ENCODE measurements at regions not wholly inside any gene's neighbourhood (a gene's known extent, or its start where the extent isn't known, plus 50 kb on each side); places are given as distances from the start of the nearest gene placed in this dataset.

- no peak for DNase-seq (ENCODE audit: low spot score)
- FAIRE-seq, result no peak
Observed at GRCh38 chr4:120432301-120432860, 365.7 kb upstream of the MAD2L1 start.

DNA sequence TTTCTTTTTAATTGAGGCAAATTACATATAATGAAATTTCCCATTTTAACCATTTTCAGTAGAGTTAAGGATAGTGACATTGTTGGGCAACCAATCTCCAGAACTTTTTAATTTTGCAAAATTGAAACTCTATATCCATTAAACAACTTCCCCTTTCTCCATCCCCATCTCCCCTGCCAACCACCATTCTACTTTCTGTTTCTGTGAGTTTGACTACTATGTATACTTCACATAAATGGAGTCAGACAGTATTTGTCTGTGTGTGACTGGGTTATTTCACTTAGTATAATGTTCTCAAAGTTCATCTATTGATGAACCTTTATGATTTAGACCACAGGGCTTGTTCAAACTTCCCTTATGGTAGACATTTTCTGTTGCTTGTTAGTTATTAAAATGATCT lies 364.5 kb upstream of the MAD2L1 start:
- DNase-seq (ENCODE audit: low spot score) (no peak), FAIRE-seq (no peak)

GRCh38 chr4:120418146-120418545 lies 351.5 kb upstream of the MAD2L1 start:
- no peak for FAIRE-seq
- DNase-seq (ENCODE audit: low spot score), result no peak

GRCh38 chr4:120415896-120416295 lies 349.2 kb upstream of the MAD2L1 start:
- no peak for DNase-seq (ENCODE audit: low spot score)
- no peak for FAIRE-seq

GRCh38 chr4:120406960-120407359 lies 340.3 kb upstream of the MAD2L1 start:
- no peak for FAIRE-seq
- no peak for DNase-seq (ENCODE audit: low spot score)

- FAIRE-seq, result no peak
Observed at GRCh38 chr4:120403296-120403695, 336.6 kb upstream of the MAD2L1 start.

DNA sequence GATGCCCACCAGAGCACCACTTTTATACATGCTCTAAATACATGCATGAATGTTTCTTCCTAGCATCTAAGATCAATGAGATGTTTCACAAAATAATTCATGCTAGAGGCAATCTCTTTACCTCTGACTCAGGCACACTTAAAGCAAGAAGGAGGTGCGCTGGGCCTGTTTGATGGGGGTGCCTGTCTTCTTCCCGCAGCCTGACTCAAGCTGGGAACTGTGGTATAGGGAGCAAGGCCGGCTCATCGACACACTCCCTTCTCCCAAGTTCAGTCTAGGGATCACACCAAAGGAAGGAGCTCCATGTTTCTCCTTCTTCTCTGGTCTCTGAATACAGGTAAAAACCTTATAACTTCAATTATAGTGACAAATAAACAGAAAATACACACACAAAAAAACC lies 333.8 kb upstream of the MAD2L1 start:
- DNase-seq (ENCODE audit: low spot score), result no peak
- FAIRE-seq, result no peak

More at GRCh38 chr4:120403296-120403695, 336.6 kb upstream of the MAD2L1 start:
- DNase-seq (ENCODE audit: low spot score), result no peak

- FAIRE-seq (no peak), DNase-seq (ENCODE audit: low spot score) (no peak)
Observed at GRCh38 chr4:120399826-120400225, 333.2 kb upstream of the MAD2L1 start.

DNA sequence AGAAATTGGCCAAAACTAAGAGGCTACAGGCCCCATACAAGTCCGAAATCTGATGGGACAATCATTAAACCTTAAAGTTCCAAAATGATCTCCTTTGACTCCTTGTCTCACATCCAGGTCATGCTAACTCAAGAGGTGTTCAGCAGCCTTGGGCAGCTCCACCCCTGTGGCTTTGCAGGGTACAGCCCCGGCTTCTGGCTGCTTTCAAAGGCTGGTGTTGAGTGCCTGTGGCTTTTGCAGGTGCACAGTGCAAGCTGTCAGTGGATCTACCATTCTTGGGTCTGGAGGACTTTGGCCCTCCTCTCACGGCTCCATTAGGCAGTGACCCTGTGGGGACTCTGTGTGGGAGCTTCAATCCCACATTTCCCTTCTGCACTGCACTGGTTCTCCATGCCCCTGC lies 329.1 kb upstream of the MAD2L1 start:
- FAIRE-seq (no peak), DNase-seq (ENCODE audit: low spot score) (no peak)

DNA sequence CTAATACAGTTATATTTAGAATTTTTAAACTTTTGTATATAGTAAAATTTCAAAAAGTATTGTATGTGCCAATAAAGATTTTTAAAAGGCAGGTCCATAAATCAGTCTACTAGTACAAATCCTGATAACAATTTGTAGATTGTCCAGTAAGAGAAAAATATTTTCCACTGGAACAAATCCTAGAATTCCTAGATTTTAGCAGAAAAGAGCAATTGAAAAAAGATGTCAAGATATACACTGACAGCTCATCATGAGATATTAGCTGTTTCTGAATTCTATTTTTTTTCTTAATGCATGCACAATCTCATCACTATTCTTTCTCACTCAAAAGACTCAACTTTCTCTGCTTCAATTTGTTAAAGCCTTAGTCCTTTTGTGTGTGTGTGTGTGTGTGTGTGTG lies 289.2 kb upstream of the MAD2L1 start:
- DNase-seq (ENCODE audit: low spot score) (no peak), FAIRE-seq (no peak)

GRCh38 chr4:120354381-120354780 lies 287.7 kb upstream of the MAD2L1 start:
- no peak for DNase-seq (ENCODE audit: low spot score)
- FAIRE-seq, result no peak

DNA sequence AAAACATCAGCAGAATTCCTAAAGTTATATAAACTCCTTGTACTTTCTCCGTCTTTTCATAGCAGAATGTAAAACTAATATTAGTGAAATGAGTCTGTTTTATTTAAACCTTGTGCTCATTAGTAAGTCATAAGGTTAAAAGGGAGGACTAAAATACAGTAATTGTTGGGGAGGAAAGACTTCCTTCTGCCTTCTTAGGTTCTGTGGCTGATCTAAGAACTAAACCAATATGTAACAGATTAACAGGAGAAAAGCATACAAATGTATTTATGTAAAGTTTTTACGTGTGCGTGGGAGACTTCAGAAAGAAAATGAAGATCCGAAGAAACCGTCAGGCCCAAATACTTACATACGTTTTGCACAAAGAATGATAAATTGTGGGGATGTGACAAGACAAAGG lies 286.6 kb upstream of the MAD2L1 start:
- no peak for FAIRE-seq

DNA sequence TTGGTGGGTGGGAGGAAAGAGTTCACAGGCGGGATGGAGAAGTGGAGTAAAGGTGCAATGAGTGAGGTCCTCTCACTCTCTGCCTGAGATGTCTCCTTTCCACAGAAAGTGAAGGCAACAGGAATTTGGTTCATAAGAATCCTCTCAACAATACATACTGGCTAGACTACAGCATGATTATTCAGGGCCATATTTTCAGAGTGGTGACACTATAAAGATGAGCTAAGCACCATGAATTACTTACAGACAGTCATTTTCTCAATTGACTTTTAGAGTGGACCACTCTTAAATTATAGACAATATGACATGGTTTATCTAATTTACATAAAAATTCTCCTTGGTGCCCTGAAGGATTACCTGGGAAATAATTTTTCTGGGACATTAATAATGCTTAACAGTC lies 286.1 kb upstream of the MAD2L1 start:
- DNase-seq (ENCODE audit: low spot score) (no peak), FAIRE-seq (no peak)

More for the DNA sequence above, 286.6 kb upstream of the MAD2L1 start:
- DNase-seq (ENCODE audit: low spot score), result no peak

DNA sequence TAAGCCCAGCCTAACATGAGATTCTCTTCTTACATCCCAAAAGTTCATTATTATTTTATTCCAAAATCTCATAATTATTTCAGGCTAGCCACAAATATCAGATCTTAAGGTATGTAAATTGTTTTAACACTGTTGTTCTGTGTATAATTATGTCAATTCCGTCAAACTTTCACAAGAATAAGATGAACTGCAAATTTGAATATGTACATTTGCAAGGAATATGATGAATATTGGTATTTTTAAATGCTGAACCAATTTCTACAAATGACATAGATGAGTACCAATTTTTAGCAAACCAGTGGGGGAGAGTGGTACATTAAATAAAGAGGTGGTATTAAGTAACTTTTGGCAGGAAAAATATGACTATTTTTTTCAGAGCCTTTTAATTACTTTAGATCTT lies 282.3 kb upstream of the MAD2L1 start:
- FAIRE-seq, result no peak

GRCh38 chr4:120348521-120348920 lies 281.9 kb upstream of the MAD2L1 start:
- DNase-seq (ENCODE audit: low spot score) (no peak), FAIRE-seq (no peak)

More for the DNA sequence above, 282.3 kb upstream of the MAD2L1 start:
- no peak for DNase-seq (ENCODE audit: low spot score)

DNA sequence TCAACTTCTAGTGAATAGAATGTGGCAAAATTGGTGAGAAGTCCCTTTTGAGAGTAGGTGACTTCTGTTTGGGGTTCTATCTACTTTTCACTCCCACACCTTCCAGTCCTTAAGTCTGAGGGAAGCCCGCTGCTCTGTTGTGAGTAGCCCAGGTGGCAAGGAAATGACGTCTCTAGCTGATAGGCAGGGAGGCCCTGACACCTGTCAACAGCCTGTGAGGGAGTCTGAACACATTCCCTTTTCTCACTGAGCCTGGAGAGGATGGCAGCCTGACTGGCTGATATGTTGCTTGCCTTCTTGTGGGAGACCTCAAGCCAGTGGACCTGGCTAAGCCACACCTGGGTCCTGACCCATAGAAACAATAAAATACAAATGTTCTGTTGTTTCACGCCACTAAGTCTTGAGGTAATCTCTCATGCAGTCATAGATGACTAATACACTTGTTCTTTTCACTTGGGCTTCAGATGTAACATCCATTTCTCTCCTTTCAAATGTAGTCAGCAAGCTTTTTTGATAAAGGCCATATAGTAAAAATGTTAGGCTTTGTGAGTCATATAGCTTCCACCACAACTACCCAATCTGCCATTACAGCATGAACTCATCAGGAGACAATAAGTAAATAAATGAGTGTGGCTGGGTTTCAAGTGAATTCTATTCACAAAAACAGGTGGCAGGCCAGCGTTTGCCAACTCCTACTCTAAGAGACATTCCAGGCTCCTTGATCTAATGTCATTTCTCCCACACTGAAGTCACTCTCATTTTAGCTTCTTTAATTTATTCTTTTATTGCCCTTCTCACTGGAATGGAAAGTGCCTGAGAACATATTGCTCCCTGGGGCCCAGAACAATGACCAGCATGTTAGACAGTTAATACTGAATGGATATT lies 265.1 kb upstream of the MAD2L1 start:
- DNase-seq (ENCODE audit: low spot score) (peak; percentile 57), FAIRE-seq (peak; percentile 68)

DNA sequence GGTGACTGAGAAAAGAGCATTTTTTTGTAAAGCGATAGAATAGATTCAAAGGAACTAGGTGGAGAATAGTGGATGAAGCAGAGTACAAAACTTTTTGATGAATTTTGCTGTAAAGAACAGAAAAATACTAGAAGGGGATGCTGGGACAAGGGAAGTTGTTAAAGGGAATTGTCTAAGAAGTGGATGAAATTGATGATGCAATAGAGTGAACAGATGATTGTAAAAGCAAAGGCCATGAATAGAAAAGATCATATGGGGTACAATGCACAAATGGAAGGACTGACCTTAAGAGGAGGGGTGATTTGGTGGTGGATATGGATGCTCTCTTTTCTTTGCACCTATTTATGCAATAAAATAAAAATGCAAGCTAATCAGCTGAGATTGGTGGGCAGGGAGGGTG lies 262.7 kb upstream of the MAD2L1 start:
- FAIRE-seq, result no peak
- no peak for DNase-seq (ENCODE audit: low spot score)

DNA sequence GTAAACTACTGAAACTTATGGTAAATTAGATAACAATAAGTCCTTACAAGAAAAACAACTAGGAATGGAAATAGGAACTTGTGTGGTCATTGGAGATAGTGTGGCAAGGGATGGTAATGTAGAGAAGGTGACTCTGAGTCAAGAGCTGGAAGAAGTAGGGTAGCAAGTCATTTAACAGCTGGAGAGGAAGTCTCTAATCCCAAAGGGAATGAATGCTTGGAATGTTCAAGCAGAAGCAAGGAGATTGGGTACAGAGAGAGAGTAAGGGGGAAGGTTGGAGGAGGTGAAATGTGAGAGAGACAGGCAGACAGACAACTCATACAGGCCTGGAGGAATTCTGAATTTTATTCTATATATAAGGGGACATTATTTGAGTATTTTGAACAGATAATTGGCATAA lies 260.6 kb upstream of the MAD2L1 start:
- FAIRE-seq (no peak), DNase-seq (ENCODE audit: low spot score) (no peak)

- DNase-seq (ENCODE audit: low spot score) (no peak), FAIRE-seq (no peak)
Observed at GRCh38 chr4:120319046-120319767, 252.6 kb upstream of the MAD2L1 start.

DNA sequence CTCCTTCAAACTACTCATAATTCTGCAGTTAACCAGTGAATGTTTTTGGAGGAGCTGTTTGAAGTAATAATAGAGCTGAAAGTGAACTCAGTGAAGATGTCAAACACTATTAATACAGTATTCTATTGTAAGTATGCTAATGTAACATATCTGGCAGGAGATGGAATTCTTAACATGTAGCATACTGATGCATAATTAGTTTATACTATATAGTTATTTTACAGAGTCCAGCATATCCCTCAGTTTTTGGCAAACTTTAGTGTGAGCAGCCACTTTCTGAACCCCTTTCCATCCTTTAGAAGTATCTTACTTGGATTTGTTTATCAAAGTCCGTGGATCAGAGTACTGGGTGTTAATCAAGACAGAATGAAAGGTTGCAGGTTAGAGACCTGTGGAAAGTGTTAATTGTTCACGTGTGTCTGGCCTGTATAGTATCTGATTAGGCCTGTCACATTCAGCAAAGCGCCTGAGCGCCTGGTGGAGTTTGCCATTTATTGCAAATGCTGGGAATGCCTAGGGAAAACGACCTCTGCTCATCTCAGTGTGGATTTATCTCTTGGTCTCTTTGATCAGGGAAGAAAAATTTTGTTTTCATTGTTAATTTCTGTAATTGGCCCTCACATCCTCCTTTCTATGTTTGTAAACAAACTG lies 251.7 kb upstream of the MAD2L1 start:
- no peak for DNase-seq (ENCODE audit: low spot score)
- no peak for FAIRE-seq

GRCh38 chr4:120317713-120318112 lies 251.1 kb upstream of the MAD2L1 start:
- no peak for DNase-seq (ENCODE audit: low spot score)
- FAIRE-seq, result no peak

- no peak for FAIRE-seq
- DNase-seq (ENCODE audit: low spot score), result no peak
Observed at GRCh38 chr4:120316416-120316815, 249.8 kb upstream of the MAD2L1 start.
